GM18867 (cell line): ENCODE measurements at regions not wholly inside any gene's neighbourhood (a gene's known extent, or its start where the extent isn't known, plus 50 kb on each side); places are given as distances from the start of the nearest gene placed in this dataset.
"Not testable (repeated sequence)": the region's sequence is repeated elsewhere in the genome, so short reads cannot be mapped to it uniquely, and the experiment has no call there.

Experiments used
- ATAC-seq: cut with Tn5 transposase; IDR thresholded peaks from one replicate; pipeline ENCODE4 v1.9.1; 2021; ENCODE audit warnings: mild to moderate bottlenecking, moderate library complexity; ENCODE audit not compliant: unreplicated experiment

DNA sequence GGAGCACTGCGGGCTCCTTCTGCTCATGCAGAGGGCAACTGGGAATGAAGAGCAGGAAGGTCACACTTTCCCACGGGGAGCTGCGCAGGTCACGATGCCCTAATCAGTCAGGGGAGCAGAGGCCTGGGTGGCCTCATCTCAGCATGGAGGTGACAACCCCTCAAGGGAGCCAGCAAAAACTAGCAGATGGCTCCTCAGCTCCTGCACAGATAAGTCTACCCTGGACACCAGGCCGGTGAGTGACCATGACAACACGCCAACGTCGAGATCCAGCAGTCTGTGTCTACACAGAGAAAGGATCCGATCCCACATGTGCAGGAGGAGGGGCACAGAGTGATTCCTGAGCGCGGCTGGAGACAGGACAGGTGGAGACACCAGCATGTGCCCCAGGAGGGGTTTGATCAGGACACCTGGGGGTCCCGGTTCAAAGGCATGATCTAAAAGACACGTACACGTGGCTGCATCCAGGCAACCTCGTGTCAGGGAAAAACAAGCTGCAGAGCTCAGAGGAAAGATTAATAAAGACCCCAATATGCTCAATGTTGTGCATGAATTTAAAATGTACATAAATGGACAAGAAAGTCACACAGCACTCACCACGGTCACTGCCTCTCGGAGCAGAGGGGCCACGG, 153.7 kb upstream of the SFSWAP start:
- ATAC-seq = no peak

- ATAC-seq = no peak
Measured at GRCh38 chr12:131559517-131560516, 151.1 kb upstream of the SFSWAP start.

DNA sequence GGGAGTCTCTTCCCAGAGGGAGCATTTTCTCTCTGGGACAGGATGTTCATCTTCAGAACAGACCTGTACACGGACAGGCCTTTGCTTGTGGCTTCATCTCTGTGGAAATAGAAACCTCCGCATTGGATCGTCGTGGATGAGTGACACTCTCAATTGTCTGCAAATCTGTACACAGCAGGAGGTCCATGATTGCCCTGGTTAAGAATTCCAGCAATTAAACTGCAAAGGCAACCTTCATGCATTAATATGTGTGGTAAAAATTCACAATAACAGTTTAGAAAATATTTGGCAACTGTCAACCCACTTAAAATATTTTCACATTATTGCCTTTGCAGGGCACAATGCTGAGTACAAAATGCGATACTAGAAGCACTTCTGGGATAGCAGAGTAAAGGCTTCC, 149.8 kb upstream of the SFSWAP start:
- no peak for ATAC-seq

GRCh38 chr12:131561891-131562684, 148.8 kb upstream of the SFSWAP start:
- no peak for ATAC-seq

- ATAC-seq = not testable (repeated sequence)
Measured at GRCh38 chr12:131564138-131564727, 146.7 kb upstream of the SFSWAP start.

DNA sequence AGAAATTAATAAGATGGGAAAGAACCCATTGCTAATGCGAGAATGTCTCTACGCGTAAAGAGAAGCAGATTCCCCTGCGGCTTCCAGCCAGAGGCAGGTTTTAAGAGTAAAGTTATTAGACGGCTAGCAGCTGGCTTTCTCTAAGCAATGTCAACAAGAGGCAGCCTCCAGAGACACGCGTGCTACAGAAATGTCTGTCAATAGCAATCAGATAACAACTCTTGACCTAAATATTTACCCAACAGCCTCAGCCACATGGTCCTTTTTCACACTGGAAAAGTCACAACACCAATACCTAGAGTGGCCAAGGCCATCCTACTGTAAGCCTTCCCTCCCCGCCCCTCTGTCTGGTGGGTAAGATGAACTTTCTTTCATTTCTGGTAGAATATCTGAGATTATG, 146.0 kb upstream of the SFSWAP start:
- ATAC-seq = no peak

DNA sequence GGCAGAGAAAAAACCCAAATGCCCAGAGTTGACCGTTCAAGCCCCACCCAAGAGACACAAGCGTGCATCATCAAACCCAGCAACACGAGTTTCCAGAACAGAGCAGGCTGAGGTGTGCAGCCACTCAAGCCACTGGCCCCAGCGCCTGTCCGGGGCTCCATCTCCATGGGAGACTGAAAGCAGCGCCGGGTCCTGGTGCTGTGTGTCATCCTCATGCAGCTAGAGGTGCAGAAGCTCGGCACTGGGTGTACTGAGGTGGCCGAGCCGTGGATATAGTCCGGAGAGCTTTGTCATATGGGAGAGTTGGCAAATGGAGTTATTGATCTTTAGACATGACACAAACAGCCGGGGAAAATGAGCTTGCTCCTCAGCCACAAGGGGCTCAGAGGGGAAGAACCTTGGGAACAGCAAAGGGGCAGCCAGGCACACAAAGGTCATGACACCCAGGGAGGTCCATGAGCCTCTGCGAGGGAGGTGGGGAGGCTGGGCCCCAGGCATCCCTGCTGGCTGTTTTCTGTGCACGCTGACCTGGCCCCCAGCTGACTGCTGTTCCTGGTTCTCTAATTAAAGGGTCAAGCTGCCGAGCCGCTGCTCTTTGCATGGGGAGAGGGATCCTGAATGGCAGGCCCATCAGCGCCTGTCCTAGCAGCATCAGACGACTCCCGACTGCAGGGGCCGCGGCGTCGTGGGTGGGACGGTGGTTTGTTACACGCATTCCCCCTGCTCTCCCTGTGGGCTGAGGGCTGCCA, 145.4 kb upstream of the SFSWAP start:
- ATAC-seq = no peak

DNA sequence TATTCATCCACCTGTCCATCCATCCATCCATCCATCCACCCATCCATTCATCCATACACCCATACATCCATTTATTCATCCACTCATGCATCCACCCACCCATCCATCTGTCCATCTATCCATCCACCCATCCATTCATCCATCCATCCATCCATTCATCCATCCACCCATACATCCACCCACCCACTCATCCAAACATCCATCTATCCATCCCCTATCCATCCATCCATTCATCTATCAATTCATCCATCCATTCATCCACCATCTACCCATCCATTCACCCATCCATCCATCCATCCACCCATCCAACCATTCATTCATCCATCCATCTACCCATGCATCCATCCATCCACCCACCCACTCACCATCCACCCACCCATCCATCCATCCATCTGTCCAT, 142.6 kb upstream of the SFSWAP start:
- no peak for ATAC-seq

- no peak for ATAC-seq
Measured at GRCh38 chr12:131570596-131570995, 140.3 kb upstream of the SFSWAP start.

DNA sequence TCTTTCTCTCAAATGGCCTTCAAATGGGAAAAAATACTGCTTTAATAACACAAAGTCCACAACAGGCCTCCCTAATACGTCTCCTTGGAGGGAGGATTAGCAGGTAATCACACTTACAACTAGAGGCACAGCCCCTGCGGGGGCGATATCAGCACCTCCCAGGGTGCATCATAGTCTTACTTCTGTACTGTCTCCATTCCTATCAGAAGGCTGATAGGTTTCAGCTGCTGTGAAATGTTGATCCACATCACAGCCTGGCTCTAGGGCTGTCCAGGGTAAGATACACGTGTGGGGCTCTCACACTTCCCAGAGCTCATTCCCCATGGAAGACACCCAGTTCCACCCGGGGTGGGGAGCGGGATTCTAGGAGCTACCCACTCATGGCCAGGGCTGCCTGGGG, 139.1 kb upstream of the SFSWAP start:
- ATAC-seq = no peak

DNA sequence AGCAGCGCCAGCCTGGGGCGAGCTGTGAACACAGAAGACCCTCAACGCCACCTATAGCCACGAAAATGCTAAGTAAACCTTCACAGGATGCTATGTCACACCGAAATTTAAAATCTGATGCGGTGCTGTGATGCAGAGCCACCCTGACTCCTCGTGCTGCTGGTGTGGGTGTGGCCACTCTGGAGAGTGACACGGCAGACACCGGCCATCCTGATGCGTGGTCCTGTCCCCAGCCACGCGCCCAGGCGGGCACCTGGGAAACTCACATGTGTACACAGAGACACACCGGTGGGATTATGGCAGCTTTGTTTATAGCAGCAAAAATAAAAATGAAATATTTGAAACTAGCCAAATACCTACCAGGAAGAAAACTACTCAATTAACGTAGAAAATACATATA, 138.3 kb upstream of the SFSWAP start:
- ATAC-seq = no peak

GRCh38 chr12:131573631-131574394, 137.1 kb upstream of the SFSWAP start:
- no peak for ATAC-seq

DNA sequence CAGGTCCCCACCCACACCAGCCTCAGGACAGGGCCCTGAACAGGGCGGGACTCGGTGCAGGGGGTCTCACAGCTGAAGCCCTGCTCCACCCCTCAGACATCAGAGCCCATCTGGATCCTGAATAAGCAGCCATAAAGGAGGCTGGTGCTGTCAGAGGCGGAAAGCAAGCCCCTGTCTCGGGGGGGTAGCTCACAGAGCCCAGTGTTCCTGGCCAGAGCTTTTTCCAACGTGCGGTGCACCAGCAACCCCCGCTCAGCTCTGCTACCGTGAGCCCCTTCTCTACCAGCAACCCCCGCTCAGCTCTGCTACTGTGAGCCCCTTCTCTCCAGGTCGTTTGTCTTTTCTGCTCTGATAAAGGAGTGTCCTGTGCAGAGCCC, 136.5 kb upstream of the SFSWAP start:
- ATAC-seq = no peak

- ATAC-seq = no peak
Measured at GRCh38 chr12:131575371-131575770, 135.5 kb upstream of the SFSWAP start.

GRCh38 chr12:131576734-131577133, 134.2 kb upstream of the SFSWAP start:
- ATAC-seq = not testable (repeated sequence)

GRCh38 chr12:131577766-131578165, 133.1 kb upstream of the SFSWAP start:
- ATAC-seq = no peak

GRCh38 chr12:131578828-131579470, 131.9 kb upstream of the SFSWAP start:
- no peak for ATAC-seq

DNA sequence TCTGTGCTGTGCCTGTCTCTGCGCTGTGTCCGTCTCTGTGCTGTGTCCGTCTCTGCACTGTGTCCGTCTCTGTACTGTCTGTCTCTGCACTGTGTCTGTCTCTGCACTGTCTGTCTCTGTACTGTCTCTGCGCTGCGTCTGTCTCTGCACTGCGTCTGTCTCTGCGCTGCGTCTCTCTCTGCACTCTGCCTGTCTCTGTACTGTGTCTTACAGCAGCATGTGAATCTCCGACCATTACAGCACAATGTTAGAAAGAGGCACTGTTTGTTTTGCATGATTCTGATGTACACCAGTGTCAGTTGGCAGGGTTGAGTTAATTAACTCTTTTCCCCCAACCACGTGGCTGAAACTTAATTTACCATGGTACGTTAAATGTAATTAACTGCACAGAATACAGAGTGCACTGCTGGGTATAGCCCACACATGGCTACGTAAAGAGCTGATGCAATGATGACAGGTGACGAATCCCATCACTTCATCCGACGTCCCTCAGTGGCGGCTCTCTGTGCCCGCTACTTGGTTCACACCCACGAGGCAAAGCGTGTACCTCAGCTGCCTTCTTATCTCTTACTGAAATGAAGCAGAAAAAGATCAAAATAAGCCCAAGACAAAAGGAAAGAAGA, 127.7 kb upstream of the SFSWAP start:
- ATAC-seq = no peak

DNA sequence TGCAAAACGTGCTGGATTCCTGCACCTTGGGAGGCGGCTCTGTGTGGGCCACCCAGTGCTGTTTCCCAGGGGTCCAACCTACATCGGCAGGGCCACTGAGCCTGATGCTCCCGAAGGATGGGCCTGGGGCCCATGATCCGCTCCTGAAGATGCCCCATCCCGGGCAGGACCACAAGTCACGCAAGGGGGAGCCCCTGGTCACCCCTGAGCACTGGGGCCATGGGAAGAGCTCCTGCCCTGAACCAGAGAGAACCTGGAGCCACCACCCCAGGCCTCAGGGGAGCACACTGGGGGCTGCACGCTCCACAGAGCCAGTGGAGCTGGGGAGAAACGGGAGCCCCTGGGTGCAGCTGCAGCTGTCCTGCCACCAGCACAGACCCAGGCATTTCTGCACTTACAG, 124.6 kb upstream of the SFSWAP start:
- no peak for ATAC-seq
